ENCODE measurements at regions not wholly inside any gene's neighbourhood (a gene's known extent, or its start where the extent isn't known, plus 50 kb on each side); places are given as distances from the start of the nearest gene placed in this dataset.

DNA sequence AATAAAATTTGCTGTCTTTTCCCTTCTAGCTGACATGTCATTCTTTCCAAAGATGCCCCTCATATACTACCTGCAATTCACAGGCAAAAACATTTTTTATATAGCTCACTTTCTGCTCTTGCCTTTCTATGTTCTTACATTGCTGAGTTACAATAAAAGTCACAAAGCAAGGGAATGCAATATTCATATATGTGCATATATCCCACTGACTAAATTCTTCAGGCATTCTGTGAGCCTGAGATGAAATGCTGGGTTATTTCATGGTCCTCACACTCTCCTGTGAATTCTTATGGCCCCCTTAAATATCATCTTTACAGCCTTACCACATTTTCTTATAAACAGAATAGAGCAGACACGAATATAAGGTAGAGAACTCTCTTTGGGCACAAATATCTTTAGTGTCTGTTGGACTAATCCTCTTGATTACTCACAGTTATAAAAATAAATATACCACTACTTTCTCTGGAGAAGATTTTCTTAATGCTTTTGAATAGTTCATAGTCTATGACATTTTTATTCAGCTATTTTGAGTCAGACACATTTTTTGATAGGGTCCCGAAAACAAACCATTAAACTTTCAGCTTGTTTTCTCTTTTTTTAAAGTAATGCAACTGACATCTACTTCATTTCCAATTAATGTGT, 84.1 kb upstream of the H2AZ1 start:
- TF ChIP-seq POLR2A (IDR thresholded peaks at IDR 0.05; ENCODE audit: low read depth, low read length) (no peak), GATA2 (IDR thresholded peaks at IDR 0.05; ENCODE audit: insufficient read depth, insufficient read length, low read depth, low read length) (no peak), EZH2 (IDR thresholded peaks at IDR 0.05; ENCODE audit: borderline replicate concordance, low read depth, low read length, severe bottlenecking) (no peak), FOS (IDR thresholded peaks at IDR 0.05; ENCODE audit: borderline replicate concordance, insufficient read depth, low read length) (no peak), POLR2AphosphoS5 (IDR thresholded peaks at IDR 0.05; ENCODE audit: insufficient read depth, low read depth, low read length) (no peak), MYC (IDR thresholded peaks at IDR 0.05; ENCODE audit: low read depth, low read length) (no peak), JUN (IDR thresholded peaks at IDR 0.05; ENCODE audit: borderline replicate concordance, insufficient read depth, insufficient read length, low read depth) (no peak)
- TF ChIP-seq, protein P1, sequence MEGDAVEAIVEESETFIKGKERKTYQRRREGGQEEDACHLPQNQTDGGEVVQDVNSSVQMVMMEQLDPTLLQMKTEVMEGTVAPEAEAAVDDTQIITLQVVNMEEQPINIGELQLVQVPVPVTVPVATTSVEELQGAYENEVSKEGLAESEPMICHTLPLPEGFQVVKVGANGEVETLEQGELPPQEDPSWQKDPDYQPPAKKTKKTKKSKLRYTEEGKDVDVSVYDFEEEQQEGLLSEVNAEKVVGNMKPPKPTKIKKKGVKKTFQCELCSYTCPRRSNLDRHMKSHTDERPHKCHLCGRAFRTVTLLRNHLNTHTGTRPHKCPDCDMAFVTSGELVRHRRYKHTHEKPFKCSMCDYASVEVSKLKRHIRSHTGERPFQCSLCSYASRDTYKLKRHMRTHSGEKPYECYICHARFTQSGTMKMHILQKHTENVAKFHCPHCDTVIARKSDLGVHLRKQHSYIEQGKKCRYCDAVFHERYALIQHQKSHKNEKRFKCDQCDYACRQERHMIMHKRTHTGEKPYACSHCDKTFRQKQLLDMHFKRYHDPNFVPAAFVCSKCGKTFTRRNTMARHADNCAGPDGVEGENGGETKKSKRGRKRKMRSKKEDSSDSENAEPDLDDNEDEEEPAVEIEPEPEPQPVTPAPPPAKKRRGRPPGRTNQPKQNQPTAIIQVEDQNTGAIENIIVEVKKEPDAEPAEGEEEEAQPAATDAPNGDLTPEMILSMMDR (IDR thresholded peaks at IDR 0.05; ENCODE audit: extremely low read depth in 1 of 2, insufficient read depth in 1 of 2, low read depth in 1 of 2, low read length in 2 of 2), result no peak
- TF ChIP-seq, protein P2, sequence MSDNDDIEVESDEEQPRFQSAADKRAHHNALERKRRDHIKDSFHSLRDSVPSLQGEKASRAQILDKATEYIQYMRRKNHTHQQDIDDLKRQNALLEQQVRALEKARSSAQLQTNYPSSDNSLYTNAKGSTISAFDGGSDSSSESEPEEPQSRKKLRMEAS (IDR thresholded peaks at IDR 0.05; ENCODE audit: insufficient read depth, insufficient read length), result no peak
